B cell (primary cell): ENCODE measurements at regions not wholly inside any gene's neighbourhood (a gene's known extent, or its start where the extent isn't known, plus 50 kb on each side); places are given as distances from the start of the nearest gene placed in this dataset.

Experiments used
- ATAC-seq: fragments of 200-7000 bp; cut with Tn5 transposase; one replicate; pipeline ENCODE4 v1.10.0; 2021; ENCODE audit warnings: low read depth, mild to moderate bottlenecking, moderate number of reproducible peaks, moderate library complexity
- CTCF ChIA-PET: fragments of 350-600 bp; sonication (Branson Sonifier 250); formaldehyde crosslinking; loops from one replicate; lab custom pipeline; 2021; ENCODE audit warnings: antibody characterized with exemption, inconsistent platforms; lab: Charles Lee
- POLR2A ChIA-PET: fragments of 350-600 bp; sonication (Branson Sonifier 250); formaldehyde crosslinking; loops from one replicate; lab custom pipeline; 2021; ENCODE audit warnings: antibody characterized with exemption; lab: Charles Lee
- DNase-seq: peaks from one replicate; pipeline ENCODE4 v3.0.0; 2013
- H2AFZ ChIP-seq: 2 replicates; pipeline ENCODE4 v1.6.1; 2012; ENCODE audit warnings: mild to moderate bottlenecking, low read depth, low read length; ENCODE audit not compliant: insufficient read depth, poor library complexity, severe bottlenecking
- H3K27ac ChIP-seq, 2 donors: 1 replicate in 1 of 2; 2 replicates in 1 of 2; pipeline ENCODE4 v1.5.1; 2012 to 2013; ENCODE audit warnings: low read length in 2 of 2, mild to moderate bottlenecking in 2 of 2, moderate library complexity in 1 of 2
- H3K27me3 ChIP-seq, 4 experiments: fragments of 200-600 bp in 1 of 4; sonication (generic) in 1 of 4; replicated peaks in 1 of 4; 1 replicate in 2 of 4; 2 replicates in 2 of 4; pipeline versions ENCODE4 v1.6.1 to v1.7.0; 2013 to 2016; ENCODE audit warnings: low read length in 3 of 4, mild to moderate bottlenecking in 2 of 4, mixed read lengths in 1 of 4, moderate library complexity in 1 of 4; ENCODE audit not compliant: insufficient read depth in 4 of 4, control insufficient read depth in 3 of 4; ENCODE audit errors: control extremely low read depth in 1 of 4
- H3K36me3 ChIP-seq, 2 experiments: replicated peaks in 1 of 2; 1 replicate in 1 of 2; 2 replicates in 1 of 2; pipeline versions ENCODE4 v1.6.1 to v1.7.1; 2013; ENCODE audit warnings: low read length in 1 of 2; ENCODE audit not compliant: insufficient read depth in 2 of 2, control insufficient read depth in 1 of 2; ENCODE audit errors: control extremely low read depth in 1 of 2, extremely low read depth in 1 of 2
- H3K4me1 ChIP-seq, 2 donors: fragments of 200-600 bp in 1 of 2; sonication (generic) in 1 of 2; 1 replicate in 1 of 2; 2 replicates in 1 of 2; pipeline versions ENCODE4 v1.5.1 to v1.6.1; 2013 to 2017; ENCODE audit warnings: low read length in 2 of 2; ENCODE audit not compliant: control insufficient read depth in 2 of 2, insufficient read depth in 2 of 2
- H3K4me2 ChIP-seq: replicated peaks from 2 replicates; pipeline ENCODE3; 2012; ENCODE audit warnings: mild to moderate bottlenecking, low read depth, low read length; ENCODE audit not compliant: poor library complexity, severe bottlenecking
- H3K4me3 ChIP-seq, 5 experiments: fragments of 200-600 bp in 1 of 5; sonication (generic) in 1 of 5; 1 replicate in 3 of 5; 2 replicates in 2 of 5; pipeline versions ENCODE4 v1.5.1 to v1.7.0; 2011 to 2016; ENCODE audit warnings: low read length in 4 of 5, mild to moderate bottlenecking in 4 of 5, low read depth in 2 of 5, control low read depth in 1 of 5, moderate library complexity in 1 of 5; ENCODE audit not compliant: insufficient read depth in 1 of 5; ENCODE audit errors: control extremely low read depth in 1 of 5, extremely low read depth in 1 of 5
- H3K79me2 ChIP-seq: fragments of 200-600 bp; sonication (generic); one replicate; pipeline ENCODE4 v1.6.0; 2016; ENCODE audit warnings: low read length; ENCODE audit not compliant: control insufficient read depth, insufficient read depth
- H3K9ac ChIP-seq: fragments of 200-600 bp; sonication (generic); 2 replicates; pipeline ENCODE4 v1.6.1; 2017; ENCODE audit warnings: mild to moderate bottlenecking, low read length, moderate library complexity
- H3K9me3 ChIP-seq, 3 donors: one replicate each; pipeline versions ENCODE4 v1.6.1 to v1.7.1; 2013; ENCODE audit warnings: low read length in 2 of 3; ENCODE audit not compliant: control insufficient read depth in 2 of 3, insufficient read depth in 1 of 3; ENCODE audit errors: control extremely low read depth in 1 of 3
- H4K20me1 ChIP-seq: 2 replicates; pipeline ENCODE4 v1.6.0; 2012; ENCODE audit warnings: mild to moderate bottlenecking, low read length; ENCODE audit not compliant: insufficient read depth, control insufficient read depth, poor library complexity, severe bottlenecking
- H3K27ac Mint-ChIP-seq: one replicate; pipeline ENCODE4 v1.8.0; 2021; ENCODE audit warnings: mixed read lengths
- H3K27me3 Mint-ChIP-seq: one replicate; pipeline ENCODE4 v1.8.0; 2021; ENCODE audit warnings: mixed read lengths
- H3K4me1 Mint-ChIP-seq: one replicate; pipeline ENCODE4 v1.8.0; 2021; ENCODE audit warnings: mixed read lengths
- H3K4me3 Mint-ChIP-seq: one replicate; pipeline ENCODE4 v1.8.0; 2021; ENCODE audit warnings: mixed read lengths
- H3K9me3 Mint-ChIP-seq: one replicate; pipeline ENCODE4 v1.8.0; 2022; ENCODE audit warnings: mixed read lengths; ENCODE audit not compliant: insufficient read depth
- CTCF ChIP-seq: fragments of 200-600 bp; IDR thresholded peaks from one replicate; pipeline ENCODE4 v1.8.0; 2022; ENCODE audit warnings: antibody characterized with exemption, mild to moderate bottlenecking
- EZH2 ChIP-seq: IDR thresholded peaks from 2 replicates; pipeline ENCODE4 v1.6.1; 2012; ENCODE audit warnings: borderline replicate concordance, low read depth, mild to moderate bottlenecking, moderate library complexity, low read length; ENCODE audit not compliant: insufficient read depth, poor library complexity, severe bottlenecking
- WGBS: methylation state at CpG from one replicate; pipeline ENCODE4 v1.1.5; 2013; ENCODE audit warnings: missing lambda C conversion rate; ENCODE audit not compliant: insufficient coverage; 5-methylcytosine and 5-hydroxymethylcytosine counted together
- intact Hi-C: fragments of 100-400 bp; cut with micrococcal nuclease; formaldehyde crosslinking; loops from one replicate; pipeline ENCODE4 v1.10.0; 2022

- DNase-seq: no peak
- H3K27ac ChIP-seq: no peak overlapping the region
- no peak overlapping the region for H2AFZ ChIP-seq
- intact Hi-C loops: no loop called here
- ChIA-PET CTCF (no interaction called here), POLR2A (no interaction called here)
- H3K4me3 ChIP-seq: no peak overlapping the region
- Mint-ChIP-seq H3K27ac (no peak overlapping the region), H3K4me3 (no peak overlapping the region), H3K4me1 (no peaks in the 10 kb centered on the region), H3K9me3 (no peaks in the 10 kb centered on the region), H3K27me3 (no peaks in the 10 kb centered on the region)
- no peaks in the 10 kb centered on the region for H4K20me1 ChIP-seq
- H3K9ac ChIP-seq: no peak overlapping the region
- WGBS: 73% methylated on average over 5 of the region's 5 CpGs
- ATAC-seq: no peak
- H3K36me3 ChIP-seq: no peaks in the 10 kb centered on the region
- H3K4me1 ChIP-seq: no peaks in the 10 kb centered on the region
- no peak for TF ChIP-seq CTCF
- no peak for TF ChIP-seq EZH2
- H3K4me2 ChIP-seq: no peak overlapping the region
- no peaks in the 10 kb centered on the region for H3K79me2 ChIP-seq
- H3K9me3 ChIP-seq: peaks cover 0 to 3% (median 1%) of the 10 kb centered on the region in 3 donors
- H3K27me3 ChIP-seq: no peaks in the 10 kb centered on the region
These were observed 298.3 kb downstream of the RBM43 start for GRCh38 chr2:150963336-150963735.

- Mint-ChIP-seq H3K4me3 (no peak overlapping the region), H3K4me1 (no peaks in the 10 kb centered on the region), H3K27ac (no peak overlapping the region), H3K27me3 (no peaks in the 10 kb centered on the region), H3K9me3 (no peaks in the 10 kb centered on the region)
- Histone ChIP-seq H3K36me3 (no peaks in the 10 kb centered on the region), H3K4me3 (no peak overlapping the region), H4K20me1 (no peaks in the 10 kb centered on the region), H3K9ac (no peak overlapping the region), H3K27me3 (no peaks in the 10 kb centered on the region), H2AFZ (no peak overlapping the region), H3K27ac (no peak overlapping the region), H3K9me3 (peaks cover 0 to 8% (median 0%) of the 10 kb centered on the region in 3 donors), H3K4me2 (no peak overlapping the region), H3K79me2 (no peaks in the 10 kb centered on the region), H3K4me1 (no peaks in the 10 kb centered on the region)
- DNase-seq (no peak), ATAC-seq (no peak)
- CTCF ChIA-PET: no interaction called here
- TF ChIP-seq CTCF (no peak), EZH2 (no peak)
- intact Hi-C loops: no loop called here
- WGBS: 93% methylated on average over 10 of the region's 10 CpGs
- POLR2A ChIA-PET: no interaction called here
These were observed 306.4 kb downstream of the RBM43 start for GRCh38 chr2:150955231-150955630.
